ENCODE measurements at regions not wholly inside any gene's neighbourhood (a gene's known extent, or its start where the extent isn't known, plus 50 kb on each side); places are given as distances from the start of the nearest gene placed in this dataset.

GRCh38 chr4:116862592-116862991 is 222.8 kb downstream of the TRAM1L1 start:
- TF ChIP-seq CTCF (IDR thresholded peaks at IDR 0.05) = no peak
- TF ChIP-seq POLR2A (IDR thresholded peaks at IDR 0.05) = no peak
- TF ChIP-seq EP300 (IDR thresholded peaks at IDR 0.05) = no peak
